ENCODE measurements at regions not wholly inside any gene's neighbourhood (a gene's known extent, or its start where the extent isn't known, plus 50 kb on each side); places are given as distances from the start of the nearest gene placed in this dataset.

DNA sequence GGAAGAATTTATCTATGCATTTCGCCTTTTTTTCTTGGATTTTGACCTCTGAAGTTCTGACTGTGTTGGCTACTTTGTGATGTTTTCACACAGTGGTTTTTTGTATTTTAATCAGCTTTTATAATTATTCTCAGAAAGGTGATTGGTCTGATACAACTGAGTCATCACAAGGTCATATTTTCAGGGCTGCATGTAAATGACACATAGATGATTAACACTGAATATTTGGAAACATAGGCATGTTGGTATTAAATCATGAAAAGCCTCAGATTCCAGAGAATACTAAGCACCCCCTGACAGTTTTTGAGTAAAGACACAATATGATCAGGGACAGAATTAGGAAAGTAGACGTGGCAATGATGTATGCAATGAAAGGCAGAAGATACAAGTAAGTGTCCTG is 175.5 kb upstream of the SLCO3A1 start:
- TF ChIP-seq POLR2A (IDR thresholded peaks at IDR 0.05) (no peak), EP300 (IDR thresholded peaks at IDR 0.05) (no peak)
- TF ChIP-seq, protein P1, sequence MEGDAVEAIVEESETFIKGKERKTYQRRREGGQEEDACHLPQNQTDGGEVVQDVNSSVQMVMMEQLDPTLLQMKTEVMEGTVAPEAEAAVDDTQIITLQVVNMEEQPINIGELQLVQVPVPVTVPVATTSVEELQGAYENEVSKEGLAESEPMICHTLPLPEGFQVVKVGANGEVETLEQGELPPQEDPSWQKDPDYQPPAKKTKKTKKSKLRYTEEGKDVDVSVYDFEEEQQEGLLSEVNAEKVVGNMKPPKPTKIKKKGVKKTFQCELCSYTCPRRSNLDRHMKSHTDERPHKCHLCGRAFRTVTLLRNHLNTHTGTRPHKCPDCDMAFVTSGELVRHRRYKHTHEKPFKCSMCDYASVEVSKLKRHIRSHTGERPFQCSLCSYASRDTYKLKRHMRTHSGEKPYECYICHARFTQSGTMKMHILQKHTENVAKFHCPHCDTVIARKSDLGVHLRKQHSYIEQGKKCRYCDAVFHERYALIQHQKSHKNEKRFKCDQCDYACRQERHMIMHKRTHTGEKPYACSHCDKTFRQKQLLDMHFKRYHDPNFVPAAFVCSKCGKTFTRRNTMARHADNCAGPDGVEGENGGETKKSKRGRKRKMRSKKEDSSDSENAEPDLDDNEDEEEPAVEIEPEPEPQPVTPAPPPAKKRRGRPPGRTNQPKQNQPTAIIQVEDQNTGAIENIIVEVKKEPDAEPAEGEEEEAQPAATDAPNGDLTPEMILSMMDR (IDR thresholded peaks at IDR 0.05) = no peak
- Histone ChIP-seq H3K27me3 (no peaks in the 10 kb centered on the region), H3K9me3 (peaks cover 0 to 17% (median 5%) of the 10 kb centered on the region in 4 donors)

DNA sequence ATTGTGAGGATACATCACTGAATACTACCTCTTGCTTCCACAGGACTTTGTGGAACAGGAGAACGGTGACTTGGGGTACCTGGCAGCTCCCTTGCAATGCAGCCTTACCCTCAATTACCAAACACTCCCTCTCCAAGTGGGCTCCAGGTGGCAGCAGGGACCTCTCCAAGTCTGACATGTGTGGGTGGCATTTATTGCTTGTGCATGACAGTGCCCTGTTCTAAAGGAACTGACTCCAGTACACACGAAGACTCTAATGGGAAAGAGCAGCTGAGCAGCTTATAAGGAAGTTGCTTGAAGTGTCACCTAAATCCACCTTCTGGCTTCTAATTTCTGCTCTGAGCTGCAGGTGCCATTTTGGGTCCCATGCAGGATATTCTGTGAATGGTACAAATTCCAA is 174.1 kb upstream of the SLCO3A1 start:
- Histone ChIP-seq H3K9me3 (peaks cover 0 to 10% (median 3%) of the 10 kb centered on the region in 4 donors), H3K27ac (no peak overlapping the region), H3K4me3 (no peak overlapping the region), H3K4me1 (no peaks in the 10 kb centered on the region), H3K36me3 (no peaks in the 10 kb centered on the region), H3K27me3 (no peaks in the 10 kb centered on the region)
- WGBS, 2 donors = 63 to 73% methylated on average over 2 of the region's 2 CpGs
- no peak for TF ChIP-seq POLR2A (IDR thresholded peaks at IDR 0.05)
- TF ChIP-seq EP300 (IDR thresholded peaks at IDR 0.05) = no peak
- TF ChIP-seq, protein P1 (IDR thresholded peaks at IDR 0.05) = no peak
- DNase-seq (ENCODE audit: low spot score in 2 of 2) = no peak

More for the DNA sequence above, 175.5 kb upstream of the SLCO3A1 start:
- H3K4me1 ChIP-seq = no peaks in the 10 kb centered on the region
- WGBS, 2 donors = 78 to 80% methylated on average over 2 of the region's 2 CpGs
- no peak for DNase-seq (ENCODE audit: low spot score in 2 of 2)
- no peak overlapping the region for H3K27ac ChIP-seq
- no peak overlapping the region for H3K4me3 ChIP-seq
- no peaks in the 10 kb centered on the region for H3K36me3 ChIP-seq

DNA sequence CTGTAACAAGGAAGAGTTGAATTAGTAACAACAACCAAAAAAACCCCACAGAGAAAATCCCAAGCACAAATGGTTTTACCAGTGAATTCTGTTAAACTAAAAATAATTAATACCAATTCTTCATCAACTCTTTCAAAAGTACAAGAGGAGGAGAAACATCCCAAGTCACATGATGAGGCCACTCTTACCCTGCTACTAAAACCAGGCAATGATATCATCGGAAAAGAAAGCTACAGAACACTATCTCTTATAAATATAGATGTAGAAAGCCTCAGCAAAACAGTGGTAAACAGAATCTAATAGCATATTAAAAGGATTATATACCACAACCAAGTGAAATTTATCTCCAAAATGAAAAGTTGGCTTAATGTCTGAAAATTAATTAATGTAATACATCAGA is 168.1 kb upstream of the SLCO3A1 start:
- Histone ChIP-seq H3K4me3 (no peak overlapping the region), H3K9me3 (no peaks in the 10 kb centered on the region), H3K36me3 (no peaks in the 10 kb centered on the region), H3K27ac (no peak overlapping the region), H3K27me3 (no peaks in the 10 kb centered on the region), H3K4me1 (no peaks in the 10 kb centered on the region)
- DNase-seq (ENCODE audit: low spot score in 2 of 2) = no peak
- TF ChIP-seq, protein P1 (IDR thresholded peaks at IDR 0.05) = no peak
- no peak for TF ChIP-seq POLR2A (IDR thresholded peaks at IDR 0.05)
- no peak for TF ChIP-seq EP300 (IDR thresholded peaks at IDR 0.05)
- 92 to 100% methylated on average over 1 of the region's 1 CpG for WGBS, 2 donors

DNA sequence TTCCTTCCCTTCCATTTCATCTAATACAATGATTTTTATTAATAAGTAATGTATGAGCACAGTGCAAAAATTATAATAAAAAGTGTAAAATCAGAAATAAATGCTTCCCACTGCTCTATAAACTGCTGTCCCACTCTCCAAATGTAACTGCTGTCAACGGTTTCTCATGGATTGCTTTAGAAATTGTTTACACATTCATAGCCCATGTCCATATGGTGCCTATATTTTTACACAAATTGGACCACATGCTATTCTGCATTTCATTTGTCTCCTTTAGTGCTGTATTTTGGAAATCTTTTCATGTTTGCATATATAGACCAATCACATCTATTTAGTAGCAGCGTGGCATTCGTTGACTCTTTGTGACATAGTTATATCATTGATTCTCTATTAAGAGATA is 164.7 kb upstream of the SLCO3A1 start:
- H3K27ac ChIP-seq = no peak overlapping the region
- DNase-seq (ENCODE audit: low spot score in 2 of 2) = no peak
- H3K9me3 ChIP-seq = no peaks in the 10 kb centered on the region
- no peak overlapping the region for H3K4me3 ChIP-seq
- no peaks in the 10 kb centered on the region for H3K36me3 ChIP-seq
- peaks cover 0 to 6% (median under 1%) of the 10 kb centered on the region in 4 donors for H3K4me1 ChIP-seq
- WGBS, 2 donors = 84 to 91% methylated on average over 3 of the region's 3 CpGs
- TF ChIP-seq, protein P1 (IDR thresholded peaks at IDR 0.05) = no peak
- no peak for TF ChIP-seq POLR2A (IDR thresholded peaks at IDR 0.05)
- TF ChIP-seq EP300 (IDR thresholded peaks at IDR 0.05) = no peak
- H3K27me3 ChIP-seq = no peaks in the 10 kb centered on the region

DNA sequence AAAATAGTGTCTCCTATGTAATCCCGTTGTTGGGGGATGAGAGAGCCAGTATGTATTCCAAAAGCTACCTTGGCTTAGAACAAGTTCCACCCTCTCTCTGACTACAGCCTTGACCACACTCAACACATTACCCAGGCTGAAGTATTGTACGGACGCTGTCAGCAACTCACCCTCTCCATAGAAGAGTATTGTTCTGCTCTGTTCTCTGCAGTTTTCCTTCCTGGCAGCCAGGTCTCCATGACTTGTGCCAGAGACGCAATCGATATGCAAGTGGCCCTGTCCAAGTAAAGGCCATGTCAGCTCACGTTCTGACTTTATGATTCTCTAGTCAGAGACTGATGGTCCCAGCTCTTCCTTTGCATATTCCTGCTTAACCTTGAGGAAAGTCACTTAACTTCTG is 164.1 kb upstream of the SLCO3A1 start:
- WGBS, 2 donors = 69 to 73% methylated on average over 6 of the region's 6 CpGs
- Histone ChIP-seq H3K4me1 (peaks cover 0 to 11% (median 2%) of the 10 kb centered on the region in 4 donors), H3K27ac (no peak overlapping the region), H3K36me3 (no peaks in the 10 kb centered on the region), H3K4me3 (no peak overlapping the region), H3K27me3 (no peaks in the 10 kb centered on the region), H3K9me3 (no peaks in the 10 kb centered on the region)
- DNase-seq (ENCODE audit: low spot score in 2 of 2) = no peak
- TF ChIP-seq POLR2A (IDR thresholded peaks at IDR 0.05) (no peak), EP300 (IDR thresholded peaks at IDR 0.05) (no peak)
- TF ChIP-seq, protein P1 (IDR thresholded peaks at IDR 0.05) = no peak
